Esophagus squamous epithelium (tissue), 4 donors: ENCODE measurements at regions not wholly inside any gene's neighbourhood (a gene's known extent, or its start where the extent isn't known, plus 50 kb on each side); places are given as distances from the start of the nearest gene placed in this dataset.
"Not testable (repeated sequence)": the region's sequence is repeated elsewhere in the genome, so short reads cannot be mapped to it uniquely, and the experiment has no call there.

Experiments used
- POLR2A ChIP-seq, 4 donors: fragments of 450-650 bp; IDR thresholded peaks; one replicate each; pipeline ENCODE4 v1.6.1; 2017; ENCODE audit warnings: antibody characterized with exemption in 4 of 4, mild to moderate bottlenecking in 4 of 4, moderate library complexity in 3 of 4
- TF ChIP-seq, protein P1 (sequence below), 6 experiments: fragments of 450-650 bp in 4 of 6; fragments of 200-600 bp in 2 of 6; sonication (generic) in 2 of 6; IDR thresholded peaks; one replicate each; pipeline ENCODE4 v1.5.1; 2016 to 2019; ENCODE audit warnings: antibody characterized with exemption in 6 of 6, mild to moderate bottlenecking in 4 of 6, moderate library complexity in 4 of 6

DNA sequence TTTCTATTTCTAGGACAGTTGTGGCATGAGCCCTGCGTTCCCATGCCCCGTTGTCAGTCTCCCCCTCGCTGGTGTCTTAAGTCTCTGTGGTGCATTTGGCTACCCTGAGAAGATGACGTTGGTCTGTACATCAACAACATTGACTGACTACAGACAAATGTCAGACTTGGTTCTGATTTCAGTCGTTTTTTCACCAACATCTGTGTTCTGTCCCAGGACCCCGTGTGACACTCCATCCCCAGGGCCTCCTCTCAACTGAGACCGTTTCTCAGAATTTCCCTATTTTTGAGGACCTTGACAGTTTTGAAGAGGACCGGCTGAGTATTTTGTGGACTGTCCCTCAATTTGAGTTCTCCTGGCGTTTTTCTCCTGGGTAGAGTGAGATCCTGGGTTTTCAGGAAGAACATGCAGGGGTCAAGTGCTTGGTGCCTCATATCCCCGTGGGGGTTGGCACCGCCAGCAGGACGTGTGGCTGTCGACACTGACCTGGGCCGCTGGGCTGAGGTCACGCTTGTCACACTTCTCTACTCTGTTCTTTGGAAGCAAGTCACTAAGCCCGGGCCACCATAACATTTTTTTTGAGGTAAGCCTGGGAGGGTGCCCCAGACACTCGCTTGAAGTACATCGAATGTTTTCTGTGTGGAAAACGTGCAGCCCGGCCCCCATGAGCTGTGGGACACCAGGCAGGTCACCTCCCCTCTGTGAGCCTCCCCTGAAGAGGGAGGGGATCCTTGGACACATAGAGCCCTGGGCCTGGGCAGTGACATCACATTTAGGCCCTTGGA lies 114.4 kb upstream of the ZNF469 start:
- TF ChIP-seq, protein P1, sequence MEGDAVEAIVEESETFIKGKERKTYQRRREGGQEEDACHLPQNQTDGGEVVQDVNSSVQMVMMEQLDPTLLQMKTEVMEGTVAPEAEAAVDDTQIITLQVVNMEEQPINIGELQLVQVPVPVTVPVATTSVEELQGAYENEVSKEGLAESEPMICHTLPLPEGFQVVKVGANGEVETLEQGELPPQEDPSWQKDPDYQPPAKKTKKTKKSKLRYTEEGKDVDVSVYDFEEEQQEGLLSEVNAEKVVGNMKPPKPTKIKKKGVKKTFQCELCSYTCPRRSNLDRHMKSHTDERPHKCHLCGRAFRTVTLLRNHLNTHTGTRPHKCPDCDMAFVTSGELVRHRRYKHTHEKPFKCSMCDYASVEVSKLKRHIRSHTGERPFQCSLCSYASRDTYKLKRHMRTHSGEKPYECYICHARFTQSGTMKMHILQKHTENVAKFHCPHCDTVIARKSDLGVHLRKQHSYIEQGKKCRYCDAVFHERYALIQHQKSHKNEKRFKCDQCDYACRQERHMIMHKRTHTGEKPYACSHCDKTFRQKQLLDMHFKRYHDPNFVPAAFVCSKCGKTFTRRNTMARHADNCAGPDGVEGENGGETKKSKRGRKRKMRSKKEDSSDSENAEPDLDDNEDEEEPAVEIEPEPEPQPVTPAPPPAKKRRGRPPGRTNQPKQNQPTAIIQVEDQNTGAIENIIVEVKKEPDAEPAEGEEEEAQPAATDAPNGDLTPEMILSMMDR (IDR thresholded peaks at IDR 0.05), result not testable (repeated sequence)
- not testable (repeated sequence) for TF ChIP-seq POLR2A (IDR thresholded peaks at IDR 0.05)
